ENCODE measurements at regions not wholly inside any gene's neighbourhood (a gene's known extent, or its start where the extent isn't known, plus 50 kb on each side); places are given as distances from the start of the nearest gene placed in this dataset.

DNA sequence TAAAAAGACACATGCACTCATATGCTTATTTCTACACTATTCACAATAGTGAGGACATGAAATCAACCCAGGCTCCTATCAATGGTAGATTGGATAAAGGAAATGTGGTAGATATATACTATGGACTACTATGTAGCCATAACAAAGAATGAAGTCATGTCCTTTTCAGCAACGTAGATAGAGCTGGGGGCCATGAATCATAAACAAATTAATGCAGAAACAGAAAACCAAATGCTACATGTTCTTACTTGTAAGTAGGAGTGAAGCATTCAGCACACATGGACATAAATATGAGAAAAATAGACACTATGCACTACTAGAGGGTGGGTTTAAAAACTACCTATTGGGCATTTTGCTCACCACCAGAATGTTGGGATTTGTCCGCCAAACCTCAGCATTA lies 278.0 kb upstream of the MIS18BP1 start:
- TF ChIP-seq EP300 (IDR thresholded peaks at IDR 0.05; ENCODE audit: borderline replicate concordance) (no peak), TAF1 (IDR thresholded peaks at IDR 0.05; ENCODE audit: low read depth) (no peak), FOXM1 (IDR thresholded peaks at IDR 0.05; ENCODE audit: borderline replicate concordance, low read depth) (no peak), EGR1 (IDR thresholded peaks at IDR 0.05) (no peak), TCF12 (IDR thresholded peaks at IDR 0.05; ENCODE audit: low read depth) (no peak), USF1 (IDR thresholded peaks at IDR 0.05) (no peak), CEBPB (IDR thresholded peaks at IDR 0.05) (no peak), REST (IDR thresholded peaks at IDR 0.05; ENCODE audit: low read depth) (no peak), CREB1 (IDR thresholded peaks at IDR 0.05; ENCODE audit: low read depth) (no peak), TEAD4 (IDR thresholded peaks at IDR 0.05) (no peak)
- TF ChIP-seq, protein P1, sequence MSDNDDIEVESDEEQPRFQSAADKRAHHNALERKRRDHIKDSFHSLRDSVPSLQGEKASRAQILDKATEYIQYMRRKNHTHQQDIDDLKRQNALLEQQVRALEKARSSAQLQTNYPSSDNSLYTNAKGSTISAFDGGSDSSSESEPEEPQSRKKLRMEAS (IDR thresholded peaks at IDR 0.05): no peak
